Right forelimb (tissue), 1 donor: ENCODE measurements at regions not wholly inside any gene's neighbourhood (a gene's known extent, or its start where the extent isn't known, plus 50 kb on each side); places are given as distances from the start of the nearest gene placed in this dataset.
"Not testable (repeated sequence)": the region's sequence is repeated elsewhere in the genome, so short reads cannot be mapped to it uniquely, and the experiment has no call there.

Experiments used
- DNase-seq: peaks from one replicate; pipeline ENCODE4 v3.0.0-alpha.2; 2018

DNA sequence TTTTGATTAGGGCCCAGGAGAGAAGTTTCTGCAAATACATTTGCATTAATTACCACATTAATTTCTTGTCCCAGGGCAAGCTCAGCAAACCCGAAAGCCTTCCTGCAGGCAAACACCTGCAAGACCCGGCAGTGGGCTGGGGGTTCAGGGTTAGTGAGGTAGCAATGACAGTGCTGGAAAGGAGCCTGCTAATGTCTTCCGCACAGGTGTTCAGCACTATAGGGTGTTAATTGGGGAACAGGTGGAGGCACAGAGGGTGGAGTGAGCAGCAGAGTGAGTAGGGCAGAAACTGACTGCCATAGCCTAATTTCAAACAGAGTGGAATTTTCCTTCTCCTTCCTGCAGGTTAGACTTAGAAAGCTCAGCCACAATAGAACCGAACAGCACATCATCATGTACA lies 50.9 kb upstream of the UBASH3B start:
- DNase-seq, result no peak

DNA sequence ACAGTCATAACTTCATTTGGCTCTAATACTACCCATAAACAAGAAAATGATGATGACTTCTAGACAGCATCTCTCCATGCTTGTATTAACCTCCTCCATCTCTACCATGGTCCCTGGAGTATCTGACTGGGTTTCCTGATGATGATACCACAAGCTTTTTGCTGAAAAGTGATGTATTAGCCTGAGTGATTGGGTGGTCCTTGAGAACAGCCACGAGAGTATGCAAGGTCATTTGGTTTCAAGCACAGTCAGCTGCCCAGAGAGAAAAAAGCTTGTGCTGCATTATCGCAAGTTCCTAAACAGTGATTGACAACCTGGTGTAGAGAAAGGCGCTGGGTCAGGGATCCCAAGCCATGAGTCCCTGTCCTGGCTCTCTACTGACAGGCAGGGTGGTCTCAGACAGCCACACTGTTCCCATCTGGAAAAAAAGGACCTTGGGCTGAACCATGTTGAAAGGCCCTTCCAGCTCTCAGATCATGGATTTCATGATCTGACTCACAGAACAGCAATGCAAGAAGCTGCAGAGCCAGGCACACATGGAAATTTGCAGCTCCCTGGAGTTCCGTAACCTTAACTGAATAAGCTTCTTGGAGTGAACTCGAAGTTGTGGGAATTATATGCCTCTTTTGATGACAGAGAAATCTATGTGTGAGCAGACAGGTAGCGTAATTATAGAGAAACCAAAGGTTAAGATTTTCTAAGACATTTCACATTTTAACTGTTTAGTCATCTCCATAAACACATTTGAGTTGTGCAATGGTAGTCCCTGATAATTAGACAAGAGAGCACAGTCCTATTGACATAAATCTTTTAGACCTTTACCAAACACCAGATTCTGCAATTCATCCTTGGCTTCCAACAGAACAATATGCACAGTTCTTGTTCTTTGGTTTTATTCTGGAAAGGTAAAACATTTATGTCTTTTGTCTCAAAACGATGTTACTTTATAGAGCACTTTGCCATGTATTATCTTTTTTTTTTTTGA lies 54.1 kb upstream of the UBASH3B start:
- peak; percentile 51 for DNase-seq

DNA sequence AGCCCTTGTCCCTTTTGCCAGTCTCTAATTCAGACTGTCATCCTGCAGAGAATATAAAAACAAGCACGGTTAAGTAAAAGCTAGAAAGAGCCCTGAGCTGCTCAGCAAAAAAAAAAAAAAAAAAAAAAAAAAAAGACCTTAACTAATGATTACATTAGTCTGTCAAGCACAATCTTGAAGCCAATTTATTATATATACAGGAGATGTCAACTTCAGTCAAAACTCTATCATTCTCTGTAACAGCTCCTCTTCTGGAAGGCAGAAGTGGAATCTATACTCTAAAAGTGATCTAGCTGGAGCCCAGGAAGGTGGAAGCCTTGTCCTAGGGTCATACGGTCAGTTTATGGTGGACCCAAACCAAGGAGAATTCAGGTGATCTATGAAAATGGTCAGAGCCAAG lies 55.2 kb upstream of the UBASH3B start:
- no peak for DNase-seq

DNA sequence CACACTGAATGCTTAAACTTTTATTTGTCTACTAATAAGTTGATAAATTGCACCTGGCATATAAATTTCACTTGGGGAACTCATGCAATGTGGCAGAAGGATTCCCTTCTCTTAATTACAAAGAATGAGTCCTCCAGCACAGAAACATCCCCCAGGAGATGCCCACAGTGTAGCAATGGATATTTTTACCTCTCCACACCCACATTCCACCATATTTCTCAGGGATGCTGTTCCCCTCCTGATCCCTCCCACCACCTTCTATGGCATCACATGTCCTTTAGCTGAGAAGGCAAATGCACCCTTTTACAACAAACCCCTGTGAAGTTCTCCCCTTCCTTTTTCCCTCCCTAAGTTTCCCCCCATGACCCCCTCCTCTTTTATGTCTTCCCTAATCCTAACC lies 56.1 kb upstream of the UBASH3B start:
- no peak for DNase-seq

DNA sequence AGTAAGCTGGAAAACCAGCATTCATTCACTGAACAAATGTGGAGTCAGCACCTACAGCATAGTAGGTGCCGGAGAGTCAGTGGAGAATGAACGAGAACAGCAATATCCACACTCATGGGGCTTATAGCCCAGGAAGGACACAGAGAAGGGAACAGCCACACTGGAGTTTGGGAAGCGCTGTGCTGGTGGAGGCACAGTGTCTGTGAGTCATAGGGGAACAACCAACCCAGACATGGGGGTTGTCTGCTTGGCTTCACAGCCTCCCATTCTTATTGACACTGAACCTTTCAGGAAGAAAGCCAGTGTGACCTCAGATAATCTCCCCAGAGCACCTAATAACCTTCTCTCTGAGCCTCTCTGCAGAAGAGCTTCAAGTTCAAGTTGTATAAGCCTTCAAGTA lies 56.6 kb upstream of the UBASH3B start:
- no peak for DNase-seq

DNA sequence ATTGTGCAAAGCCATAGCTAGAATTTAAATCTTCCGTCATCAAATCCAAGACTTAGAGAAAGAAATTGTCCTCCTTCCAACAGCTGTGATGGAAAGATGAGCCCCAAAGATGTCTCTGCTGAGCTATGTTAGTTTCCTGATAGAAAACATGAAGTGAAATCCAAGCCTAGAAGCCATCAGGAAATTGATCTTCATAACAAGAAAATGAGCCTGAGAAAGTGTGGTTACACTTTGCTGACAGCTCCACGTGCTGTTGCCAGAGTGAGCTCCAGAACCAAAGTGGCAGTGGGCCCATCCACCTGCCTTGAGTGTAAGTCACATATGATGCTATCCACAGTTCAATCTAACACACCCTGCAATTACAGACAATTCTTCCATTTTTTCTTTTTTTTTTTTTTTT lies 58.0 kb upstream of the UBASH3B start:
- no peak for DNase-seq

DNA sequence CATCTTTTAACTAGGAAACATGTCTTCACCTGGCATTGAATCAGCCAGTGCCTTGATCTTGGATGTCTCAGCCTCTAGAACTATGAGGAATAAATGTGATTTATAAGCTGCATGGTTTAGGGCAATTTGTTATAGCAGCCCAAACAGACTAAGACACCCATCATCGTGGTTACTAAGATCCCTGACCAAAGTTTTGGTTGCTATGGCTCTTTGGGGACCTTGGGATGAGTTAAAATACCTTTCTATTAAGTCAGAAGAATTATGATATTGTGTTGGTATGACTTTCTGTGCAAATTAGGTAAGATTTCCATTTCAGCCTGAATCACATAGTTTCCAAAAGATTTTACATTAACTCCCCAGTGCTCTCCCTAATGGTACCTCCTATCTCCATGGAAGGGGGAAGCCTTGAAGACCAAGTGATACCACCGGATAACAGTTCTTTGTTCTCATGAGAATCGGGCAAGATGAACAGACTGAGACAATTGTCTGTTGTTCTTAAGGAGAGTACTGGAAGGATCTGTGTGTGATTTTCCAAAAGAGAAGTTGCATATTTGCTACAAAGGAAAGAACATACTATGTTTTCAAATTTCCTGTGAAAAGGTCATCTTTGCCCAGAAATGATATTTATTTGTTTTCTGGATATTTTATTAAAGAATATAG lies 60.4 kb upstream of the UBASH3B start:
- no peak for DNase-seq

DNA sequence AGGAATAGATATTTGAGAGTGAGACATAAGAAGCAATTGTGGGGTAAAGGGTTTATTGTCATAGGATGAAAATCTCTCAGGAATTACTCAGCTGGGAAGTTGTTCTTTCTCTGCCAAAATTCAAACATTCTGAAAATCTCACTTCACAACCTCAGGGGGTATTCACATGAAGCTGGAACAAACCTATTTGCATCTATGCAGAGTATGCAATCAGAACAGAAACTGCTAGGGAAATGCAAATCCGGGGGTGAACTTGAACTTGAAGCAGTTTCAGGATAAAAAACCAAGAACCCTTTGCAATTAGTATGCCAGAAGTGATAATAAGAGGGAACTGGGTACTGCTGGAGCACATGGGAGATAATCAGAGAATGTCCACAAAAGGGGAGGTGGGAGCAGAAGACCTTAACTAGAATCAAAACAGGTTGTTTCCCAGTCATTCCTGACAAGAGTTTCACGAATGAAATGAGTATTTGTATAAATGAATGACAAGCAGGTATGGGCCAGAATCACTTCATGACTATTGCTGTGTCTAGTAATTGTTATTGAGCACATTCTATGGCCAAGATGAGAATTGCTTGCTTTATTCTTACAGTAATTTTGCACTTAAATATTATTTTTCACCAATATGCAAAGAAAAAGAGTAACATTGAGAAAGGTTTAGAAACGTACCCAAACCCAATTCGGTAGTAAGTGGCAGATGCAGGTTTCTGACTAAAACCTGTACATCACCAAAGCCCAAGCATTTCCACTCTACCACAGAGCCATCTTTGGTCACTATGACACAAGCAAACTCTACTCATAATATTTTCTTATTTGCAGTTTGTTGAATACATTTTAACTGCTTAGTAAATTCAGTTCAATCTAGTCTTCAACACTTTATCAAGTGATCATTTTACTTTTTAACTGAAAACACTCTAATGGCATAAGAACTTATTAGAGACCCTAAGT lies 61.8 kb upstream of the UBASH3B start:
- DNase-seq, result no peak

DNA sequence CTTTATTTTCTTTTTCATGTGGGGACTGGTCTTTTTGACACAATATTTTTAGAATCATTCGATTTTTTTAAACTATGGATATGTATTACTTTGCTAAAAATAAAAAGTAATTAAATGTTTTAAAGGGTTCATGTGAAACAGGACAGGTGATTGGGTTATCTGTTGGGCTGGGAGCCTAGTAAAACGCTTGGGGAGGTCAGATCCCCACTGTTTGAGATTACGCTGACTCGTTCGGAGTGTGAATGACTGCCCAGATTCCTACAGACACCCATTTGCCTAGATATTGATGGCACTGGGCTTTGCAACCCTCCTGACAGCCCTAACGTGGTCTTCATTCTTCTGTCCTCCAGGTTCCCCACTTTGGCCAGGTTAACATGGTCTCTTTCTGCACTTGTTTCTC lies 62.9 kb upstream of the UBASH3B start:
- DNase-seq, result no peak

DNA sequence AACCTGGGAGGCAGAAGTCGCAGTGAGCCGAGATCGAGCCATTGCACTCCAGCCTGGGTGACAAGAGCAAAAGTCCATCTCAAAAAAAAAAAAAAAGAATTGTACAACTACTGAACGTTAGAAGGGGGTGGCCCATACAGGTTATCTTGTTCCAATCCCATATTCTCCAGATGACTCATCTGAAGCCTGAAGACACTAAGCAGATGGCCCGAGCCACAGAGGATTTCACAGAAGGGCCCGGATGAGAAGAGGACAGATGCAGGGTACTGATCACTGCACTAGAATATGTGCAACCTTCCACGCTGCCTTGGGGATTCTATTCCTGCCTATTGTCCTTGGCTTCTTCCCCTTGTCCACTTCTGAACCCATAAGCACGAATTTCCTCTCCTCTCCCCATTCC lies 70.9 kb upstream of the UBASH3B start:
- DNase-seq, result no peak

DNA sequence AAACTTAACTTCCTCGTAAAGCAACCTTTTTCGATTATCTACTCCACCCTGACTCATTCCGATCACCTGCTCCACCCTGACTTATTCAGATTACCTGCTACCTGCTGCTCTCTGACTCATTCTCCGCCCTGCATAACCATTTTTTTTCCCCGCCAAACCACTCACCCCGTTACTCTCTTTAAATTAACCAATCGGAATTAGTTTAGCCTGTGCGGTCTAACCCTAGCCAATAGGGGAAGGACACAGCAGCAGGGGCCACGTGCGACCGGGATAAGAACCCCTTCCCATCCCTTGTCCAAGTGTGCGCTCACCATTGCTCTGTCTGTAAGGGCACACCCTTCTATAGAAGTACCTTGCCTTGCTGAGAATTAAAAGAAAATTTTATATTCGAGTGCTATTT lies 75.5 kb upstream of the UBASH3B start:
- DNase-seq, result not testable (repeated sequence)

DNA sequence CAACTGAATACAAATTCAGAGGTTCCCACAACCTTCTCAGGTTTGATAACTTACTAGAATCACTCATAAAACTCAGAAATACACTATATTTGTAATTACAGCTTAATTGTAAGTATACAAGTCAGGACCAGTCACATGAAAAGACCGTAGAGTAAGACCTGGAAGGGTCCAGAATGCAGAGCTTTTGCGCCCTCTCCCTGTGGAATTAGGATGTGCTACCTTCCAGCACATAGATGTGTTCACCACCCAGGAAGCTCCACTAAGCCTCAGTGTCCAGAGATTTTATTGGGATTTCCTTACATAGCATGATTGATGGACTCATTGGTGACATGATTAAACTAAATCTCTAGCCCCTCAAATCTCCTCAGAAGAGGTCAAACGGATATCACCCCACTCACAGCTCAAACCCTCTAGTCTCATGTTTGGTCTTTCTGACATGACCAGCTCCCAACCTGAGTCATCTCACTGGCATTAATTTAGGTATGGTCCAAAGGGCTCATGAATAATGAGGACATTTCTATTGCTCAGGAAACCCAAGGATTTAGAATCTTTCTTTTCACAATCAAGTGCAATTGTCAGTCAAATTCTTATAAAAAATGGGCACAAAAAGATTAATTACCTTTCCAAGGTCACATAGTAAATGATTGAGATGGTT lies 77.2 kb upstream of the UBASH3B start:
- DNase-seq, result no peak

DNA sequence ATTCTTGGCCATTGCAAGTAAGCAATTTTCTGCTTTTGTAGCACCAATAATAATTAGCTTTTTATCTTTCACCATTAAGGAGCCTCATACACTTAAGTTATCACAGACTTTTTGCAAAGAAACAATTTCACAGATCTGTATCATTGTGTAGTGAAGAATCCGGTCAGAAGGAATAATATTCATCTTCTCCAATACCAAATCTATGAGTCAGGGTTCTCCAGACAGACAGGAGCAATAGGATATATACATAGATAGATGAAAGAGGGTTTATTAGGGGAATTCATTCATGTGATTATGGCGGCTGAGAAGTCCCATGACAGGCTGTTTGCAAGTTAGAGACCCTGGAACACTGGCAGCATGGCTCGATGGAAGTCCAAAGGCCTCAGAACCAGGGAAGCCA lies 82.9 kb upstream of the UBASH3B start:
- no peak for DNase-seq

DNA sequence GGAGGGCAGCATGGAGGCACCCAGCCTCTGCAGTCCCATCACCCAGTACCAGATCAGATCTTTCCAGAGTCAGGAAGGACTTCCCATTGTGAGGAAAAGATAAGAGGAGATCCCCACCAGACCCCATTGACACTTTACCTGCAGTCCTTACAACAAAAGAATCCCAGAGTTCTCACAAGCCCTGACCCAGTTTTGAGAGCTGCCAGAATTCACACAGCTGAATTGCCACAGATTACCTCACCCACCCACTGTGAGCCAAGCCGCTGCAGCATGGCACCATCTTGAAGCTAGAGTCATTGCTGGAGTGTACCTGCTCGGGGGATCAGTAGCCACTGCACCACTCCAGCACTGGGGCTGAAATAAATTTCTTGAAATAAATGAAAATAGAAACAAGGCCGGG lies 91.8 kb upstream of the UBASH3B start:
- no peak for DNase-seq

DNA sequence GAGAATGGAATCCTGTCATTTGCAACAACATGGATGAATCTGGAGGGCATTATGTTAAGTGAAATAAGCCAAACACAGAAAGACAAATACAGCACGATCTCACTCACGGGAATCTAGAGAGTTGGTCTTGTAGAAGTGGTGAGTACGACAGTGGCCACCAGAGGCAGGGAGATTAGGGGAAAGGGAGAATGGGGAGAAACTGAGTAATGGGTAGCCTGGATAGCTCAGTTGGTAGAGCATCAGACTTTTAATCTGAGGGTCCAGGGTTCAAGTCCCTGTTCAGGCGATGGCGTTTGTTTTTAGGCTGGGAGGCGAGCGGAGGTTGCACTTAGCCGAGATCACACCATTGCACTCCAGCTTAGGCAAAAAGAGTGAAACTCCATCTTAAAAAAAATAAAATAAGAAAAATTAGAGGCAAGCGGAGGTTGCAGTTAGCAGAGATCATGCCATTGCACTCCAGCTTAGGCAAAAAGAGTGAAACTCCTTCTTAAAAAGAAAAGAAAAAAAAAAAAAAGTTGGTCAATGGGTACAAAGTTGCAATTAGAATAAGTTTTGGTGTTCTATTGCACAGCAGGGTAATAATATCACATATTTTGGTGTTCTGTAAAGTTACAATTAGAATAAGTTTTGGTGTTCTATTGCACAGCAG lies 95.7 kb upstream of the UBASH3B start:
- DNase-seq, result no peak

DNA sequence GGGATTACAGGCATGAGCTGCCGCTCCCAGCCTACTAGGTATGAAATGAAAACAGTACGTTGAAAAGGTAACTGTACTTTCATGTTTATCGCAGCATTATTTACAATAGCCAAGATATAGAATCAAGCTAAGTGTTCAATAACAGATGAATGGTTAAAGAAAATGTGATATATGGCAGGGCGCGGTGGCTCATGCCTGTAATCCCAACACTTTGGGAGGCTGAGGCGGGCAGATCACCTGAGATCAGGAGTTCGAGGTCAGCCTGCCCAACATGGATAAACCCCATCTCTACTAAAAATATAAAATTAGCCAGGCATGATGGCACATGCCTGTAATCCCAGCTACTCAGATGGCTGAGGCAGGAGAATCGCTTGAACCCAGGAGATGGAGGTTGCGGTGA lies 96.3 kb upstream of the UBASH3B start:
- DNase-seq, result not testable (repeated sequence)

DNA sequence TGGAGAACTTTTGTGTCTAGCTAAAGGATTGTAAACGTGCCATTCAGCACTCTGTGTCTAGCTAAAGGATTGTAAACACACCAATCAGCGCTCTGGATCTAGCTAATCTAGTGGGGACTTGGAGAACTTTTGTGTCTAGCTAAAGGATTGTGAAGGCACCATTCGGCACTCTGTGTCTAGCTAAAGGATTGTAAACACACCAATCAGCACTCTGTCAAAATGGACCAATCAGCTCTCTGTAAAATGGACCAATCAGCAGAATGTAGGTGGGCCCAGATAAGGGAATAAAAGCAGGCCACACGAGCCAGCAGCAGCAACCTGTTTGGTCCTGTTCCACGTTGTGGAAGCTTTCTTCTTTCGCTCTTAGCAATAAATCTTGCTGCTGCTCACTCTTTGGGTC lies 98.4 kb upstream of the UBASH3B start:
- DNase-seq, result not testable (repeated sequence)

DNA sequence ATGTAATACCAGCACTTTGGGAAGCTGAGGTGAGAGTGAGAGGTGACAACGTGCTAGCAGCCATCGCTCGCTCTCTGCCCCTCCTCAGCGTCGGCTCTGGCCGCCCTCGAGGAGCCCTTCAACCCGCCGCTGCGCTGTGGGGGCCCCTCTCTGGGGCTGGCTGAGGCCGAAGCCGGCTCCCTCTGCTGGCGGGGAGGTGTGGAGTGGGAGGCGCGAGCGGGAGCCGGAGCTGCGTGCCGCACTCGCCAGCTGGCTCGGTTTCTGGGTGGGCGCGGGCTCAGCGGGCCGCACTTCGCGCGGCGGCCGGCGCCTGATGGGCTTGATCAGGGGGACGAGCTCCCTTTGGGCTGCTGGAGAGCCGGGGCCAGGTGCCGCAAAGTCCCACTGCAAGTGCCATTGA lies 98.9 kb upstream of the UBASH3B start:
- peak; percentile 82 for DNase-seq

DNA sequence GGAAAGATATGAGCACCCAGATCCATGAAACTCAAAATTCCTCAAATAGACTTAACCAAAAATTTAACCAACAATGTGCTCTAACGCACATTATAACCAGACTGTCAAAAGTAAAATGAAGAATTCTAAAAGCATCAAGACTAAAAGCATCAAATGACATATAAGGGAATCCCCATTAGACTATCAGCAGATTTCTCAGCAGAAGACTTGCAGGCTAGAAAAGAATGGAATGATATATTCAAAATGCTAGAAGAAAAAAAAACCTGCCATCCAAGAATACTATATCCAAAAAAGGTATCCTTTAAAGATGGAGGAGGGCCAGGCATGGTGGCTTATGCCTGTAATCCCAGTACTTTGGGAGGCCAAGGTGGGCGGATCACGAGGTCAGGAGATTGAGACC lies 117.5 kb upstream of the UBASH3B start:
- DNase-seq, result no peak

DNA sequence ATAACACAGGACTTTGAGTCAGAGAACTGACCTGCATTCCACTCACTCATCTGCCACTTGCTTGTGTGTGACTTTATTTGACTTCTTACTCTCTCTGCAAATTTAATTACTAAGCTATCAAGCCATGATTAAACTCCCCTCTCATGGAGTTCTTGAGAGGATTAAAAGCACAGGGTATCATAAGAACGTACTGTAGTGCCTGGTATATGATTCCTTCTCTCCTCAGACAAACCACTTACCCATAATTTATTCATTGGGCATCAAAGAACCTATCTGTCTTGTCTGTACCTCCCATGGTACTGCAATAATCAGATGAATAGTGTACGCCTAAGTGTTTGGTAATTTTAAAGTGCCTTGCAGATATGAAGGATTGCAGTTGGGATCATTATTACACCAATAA lies 130.6 kb upstream of the UBASH3B start:
- no peak for DNase-seq

DNA sequence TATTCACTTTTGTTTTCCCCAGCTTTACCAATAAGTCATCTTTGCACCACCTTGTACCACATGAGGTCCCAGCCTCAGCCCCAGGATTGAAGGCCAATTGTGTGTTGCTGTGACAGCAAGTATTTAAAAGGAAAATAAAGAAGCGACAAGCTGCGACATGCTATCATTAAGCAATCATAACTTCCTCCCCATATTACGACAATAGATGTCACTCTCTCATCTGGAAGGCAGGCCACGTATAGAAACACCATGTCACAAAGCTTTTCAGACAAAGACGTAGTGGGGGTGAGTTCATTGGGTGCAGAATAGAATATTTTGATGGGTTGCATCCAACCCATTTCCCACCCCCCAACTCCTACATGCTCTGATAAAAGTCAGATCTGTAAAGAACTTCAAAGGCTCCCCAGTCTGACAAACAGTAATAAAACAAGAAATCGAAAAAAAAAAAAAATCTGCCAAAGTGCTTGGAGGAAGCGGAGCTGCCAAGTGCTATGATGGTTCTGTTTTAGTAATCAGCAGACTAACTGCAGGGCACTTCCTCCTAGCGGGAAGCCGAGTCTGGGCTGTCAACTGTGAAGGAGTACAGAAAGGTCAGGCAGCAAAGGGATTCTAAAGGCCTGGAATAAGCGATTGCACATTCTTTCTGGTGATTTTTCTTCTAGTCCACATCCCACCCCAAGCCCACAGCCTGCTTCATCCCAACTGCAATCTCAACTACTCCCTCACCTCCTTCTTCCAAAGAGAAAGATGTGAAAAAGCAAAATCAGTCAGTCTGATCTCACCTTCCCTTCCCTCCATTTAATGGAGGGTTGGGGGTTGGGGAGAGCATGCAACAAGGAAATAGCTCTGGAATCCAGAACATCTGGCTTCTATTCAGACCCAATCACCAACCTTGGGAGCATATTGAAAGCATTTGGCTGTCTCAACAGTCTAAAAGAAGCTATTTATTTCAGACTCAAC lies 131.4 kb upstream of the UBASH3B start:
- peak; percentile 61 for DNase-seq
